ENCODE measurements at regions not wholly inside any gene's neighbourhood (a gene's known extent, or its start where the extent isn't known, plus 50 kb on each side); places are given as distances from the start of the nearest gene placed in this dataset.
A peak's percentile ranks its signal among the peaks of the same experiment; 100 is the strongest.

GRCh38 chr3:103660810-103661209 lies 1226.0 kb downstream of the ZPLD1 start:
- FAIRE-seq (no peak), DNase-seq (ENCODE audit: low read depth in 1 of 2, low spot score in 1 of 2) (no peak), ATAC-seq (no peak)
- H3K9me3 ChIP-seq = no peaks in the 10 kb centered on the region
- no peaks in the 10 kb centered on the region for H3K4me1 ChIP-seq
- H3K27ac ChIP-seq = no peak overlapping the region
- no peak overlapping the region for H3K4me3 ChIP-seq
- WGBS (ENCODE audit: missing lambda C conversion rate) = 9% methylated on average over 2 of the region's 2 CpGs
- TF ChIP-seq RAD21 (conservative IDR thresholded peaks at IDR 0.05 in 1 of 2, IDR thresholded peaks at IDR 0.05 in 1 of 2) (no peak), TFCP2L1 (CRISPR knock-in tag; IDR thresholded peaks at IDR 0.05) (no peak), MAZ (IDR thresholded peaks at IDR 0.05; ENCODE audit: borderline replicate concordance, low read depth, low read length) (no peak), REST (IDR thresholded peaks at IDR 0.05) (no peak), FOSB (CRISPR knock-in tag; IDR thresholded peaks at IDR 0.05) (no peak), GATA3 (IDR thresholded peaks at IDR 0.05; ENCODE audit: borderline replicate concordance) (no peak), JUNB (IDR thresholded peaks at IDR 0.05) (no peak), CHD2 (IDR thresholded peaks at IDR 0.05; ENCODE audit: low read length, partially characterized antibody) (no peak), ZNF302 (CRISPR knock-in tag; IDR thresholded peaks at IDR 0.05) (no peak), PBX3 (IDR thresholded peaks at IDR 0.05) (no peak), EHMT2 (IDR thresholded peaks at IDR 0.05; ENCODE audit: low read depth) (no peak), NFE2L2 (conservative IDR thresholded peaks at IDR 0.05; ENCODE audit: low read length) (no peak), SREBF2 (IDR thresholded peaks at IDR 0.05) (no peak), JUN (IDR thresholded peaks at IDR 0.05) (no peak), BCL3 (IDR thresholded peaks at IDR 0.05) (no peak), POLR2AphosphoS2 (conservative IDR thresholded peaks at IDR 0.05; ENCODE audit: low read length) (no peak)
- TF ChIP-seq, protein P1, sequence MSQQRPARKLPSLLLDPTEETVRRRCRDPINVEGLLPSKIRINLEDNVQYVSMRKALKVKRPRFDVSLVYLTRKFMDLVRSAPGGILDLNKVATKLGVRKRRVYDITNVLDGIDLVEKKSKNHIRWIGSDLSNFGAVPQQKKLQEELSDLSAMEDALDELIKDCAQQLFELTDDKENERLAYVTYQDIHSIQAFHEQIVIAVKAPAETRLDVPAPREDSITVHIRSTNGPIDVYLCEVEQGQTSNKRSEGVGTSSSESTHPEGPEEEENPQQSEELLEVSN (IDR thresholded peaks at IDR 0.05; ENCODE audit: borderline replicate concordance, low read depth) = no peak
- CTCF ChIA-PET = no interaction called here
- POLR2A ChIA-PET = no interaction called here
- H3K4me2 ChIP-seq = no peak overlapping the region

GRCh38 chr3:103662591-103662990 lies 1227.8 kb downstream of the ZPLD1 start:
- ChIA-PET POLR2A (no interaction called here), CTCF (no interaction called here)
- WGBS (ENCODE audit: missing lambda C conversion rate) = 19% methylated on average over 3 of the region's 3 CpGs
- Histone ChIP-seq H3K4me2 (no peak overlapping the region), H3K9me3 (no peaks in the 10 kb centered on the region; the same call in 2 of the 3 replicates), H3K27ac (no peak overlapping the region), H3K4me1 (no peaks in the 10 kb centered on the region), H3K4me3 (no peak overlapping the region)
- DNase-seq (ENCODE audit: low read depth in 1 of 2, low spot score in 1 of 2) (no peak), ATAC-seq (no peak), FAIRE-seq (no peak)
- no peak for TF ChIP-seq TFCP2L1 (CRISPR knock-in tag; IDR thresholded peaks at IDR 0.05)
- TF ChIP-seq ZC3H11A (IDR thresholded peaks at IDR 0.05) = peak; percentile 55
- TF ChIP-seq KDM1A (IDR thresholded peaks at IDR 0.05; ENCODE audit: low read depth) = no peak

All from A549 (cell line).